HFF-Myc (cell line): ENCODE measurements at regions not wholly inside any gene's neighbourhood (a gene's known extent, or its start where the extent isn't known, plus 50 kb on each side); places are given as distances from the start of the nearest gene placed in this dataset.

Experiments
- DNase-seq: peaks from one replicate; pipeline ENCODE4 v3.0.0-alpha.2; 2011; ENCODE audit warnings: low read depth; ENCODE audit errors: extremely low read depth
- H3K4me3 ChIP-seq: replicated peaks from 2 replicates; pipeline ENCODE4 v1.5.1; 2011; ENCODE audit warnings: low read depth, mild to moderate bottlenecking, control low read depth, low read length
- CTCF ChIP-seq: IDR thresholded peaks from 2 replicates; pipeline ENCODE4 v1.5.1; 2012; ENCODE audit warnings: mild to moderate bottlenecking, low read depth, low read length, control low read depth; ENCODE audit errors: missing control alignments

GRCh38 chr9:13479096-13479495 is 199.6 kb upstream of the MPDZ start:
- DNase-seq = no peak
- H3K4me3 ChIP-seq = no peak overlapping the region
- no peak for TF ChIP-seq CTCF

- DNase-seq = no peak
- TF ChIP-seq CTCF = no peak
- H3K4me3 ChIP-seq = no peak overlapping the region
Measured at GRCh38 chr9:13478639-13479038, 199.1 kb upstream of the MPDZ start.

GRCh38 chr9:13478160-13478559 is 198.7 kb upstream of the MPDZ start:
- DNase-seq = no peak
- no peak for TF ChIP-seq CTCF
- no peak overlapping the region for H3K4me3 ChIP-seq

- no peak for TF ChIP-seq CTCF
- no peak for DNase-seq
- H3K4me3 ChIP-seq = no peak overlapping the region
Measured at GRCh38 chr9:13470836-13471235, 191.3 kb upstream of the MPDZ start.

GRCh38 chr9:13467157-13467556 is 187.7 kb upstream of the MPDZ start:
- no peak for DNase-seq
- H3K4me3 ChIP-seq = no peak overlapping the region
- TF ChIP-seq CTCF = no peak

- no peak for DNase-seq
- TF ChIP-seq CTCF = no peak
Measured at GRCh38 chr9:13461414-13461991, 182.0 kb upstream of the MPDZ start.

GRCh38 chr9:13459071-13459470 is 179.6 kb upstream of the MPDZ start:
- TF ChIP-seq CTCF = no peak
- no peak for DNase-seq
- H3K4me3 ChIP-seq = no peak overlapping the region

More at GRCh38 chr9:13461414-13461991, 182.0 kb upstream of the MPDZ start:
- H3K4me3 ChIP-seq = no peak overlapping the region
